Spleen (tissue), 7 donors: ENCODE measurements at regions not wholly inside any gene's neighbourhood (a gene's known extent, or its start where the extent isn't known, plus 50 kb on each side); places are given as distances from the start of the nearest gene placed in this dataset.

ENCODE experiments used
- POLR2A ChIP-seq, 3 donors: fragments of 450-650 bp; IDR thresholded peaks; one replicate each; pipeline ENCODE4 v1.5.1; 2017; ENCODE audit warnings: antibody characterized with exemption in 3 of 3, mild to moderate bottlenecking in 1 of 3
- POLR2AphosphoS5 ChIP-seq, 3 donors: sonication (generic); formaldehyde crosslinking; IDR thresholded peaks; one replicate each; pipeline ENCODE4 v1.5.1; 2017; ENCODE audit warnings: antibody characterized with exemption in 3 of 3
- TF ChIP-seq, protein P1 (sequence below), 11 experiments: fragments of 200-600 bp in 7 of 11; fragments of 450-650 bp in 4 of 11; sonication (generic) in 4 of 11; IDR thresholded peaks in 8 of 11; conservative IDR thresholded peaks in 3 of 11; 1 replicate in 7 of 11; 2 replicates in 4 of 11; pipeline versions ENCODE4 v1.4.0 to v1.8.0; 2016 to 2021; ENCODE audit warnings: antibody characterized with exemption in 11 of 11, inconsistent platforms in 4 of 11, mild to moderate bottlenecking in 1 of 11
- donor health status: DM: no; HTN: no; CAD: no; lungs with moderate emphysema.
- donor health status: DM: no; HTN: no; CAD: no.
- donor health status: DM: no; HTN: no; CAD: no.

DNA sequence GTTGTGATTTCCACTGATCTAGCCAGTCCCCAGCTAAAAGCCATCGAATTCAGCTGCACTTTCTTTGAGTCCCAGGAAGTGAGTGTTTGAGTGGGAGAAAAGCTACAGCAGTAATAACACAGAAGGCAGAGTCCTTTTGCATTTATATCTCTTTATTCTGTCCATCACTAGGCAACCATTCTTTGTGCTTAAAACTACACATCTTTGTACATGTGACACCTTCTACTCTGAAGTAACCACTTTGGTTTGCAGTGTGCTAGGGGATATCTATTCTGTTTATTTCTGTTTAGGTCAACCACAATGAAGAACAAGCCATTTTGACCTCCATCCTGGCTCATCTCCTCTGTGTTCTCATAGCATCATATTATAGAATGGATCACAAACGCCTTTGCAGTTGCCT is 226.0 kb upstream of the SERP2 start:
- TF ChIP-seq, protein P1, sequence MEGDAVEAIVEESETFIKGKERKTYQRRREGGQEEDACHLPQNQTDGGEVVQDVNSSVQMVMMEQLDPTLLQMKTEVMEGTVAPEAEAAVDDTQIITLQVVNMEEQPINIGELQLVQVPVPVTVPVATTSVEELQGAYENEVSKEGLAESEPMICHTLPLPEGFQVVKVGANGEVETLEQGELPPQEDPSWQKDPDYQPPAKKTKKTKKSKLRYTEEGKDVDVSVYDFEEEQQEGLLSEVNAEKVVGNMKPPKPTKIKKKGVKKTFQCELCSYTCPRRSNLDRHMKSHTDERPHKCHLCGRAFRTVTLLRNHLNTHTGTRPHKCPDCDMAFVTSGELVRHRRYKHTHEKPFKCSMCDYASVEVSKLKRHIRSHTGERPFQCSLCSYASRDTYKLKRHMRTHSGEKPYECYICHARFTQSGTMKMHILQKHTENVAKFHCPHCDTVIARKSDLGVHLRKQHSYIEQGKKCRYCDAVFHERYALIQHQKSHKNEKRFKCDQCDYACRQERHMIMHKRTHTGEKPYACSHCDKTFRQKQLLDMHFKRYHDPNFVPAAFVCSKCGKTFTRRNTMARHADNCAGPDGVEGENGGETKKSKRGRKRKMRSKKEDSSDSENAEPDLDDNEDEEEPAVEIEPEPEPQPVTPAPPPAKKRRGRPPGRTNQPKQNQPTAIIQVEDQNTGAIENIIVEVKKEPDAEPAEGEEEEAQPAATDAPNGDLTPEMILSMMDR (IDR thresholded peaks at IDR 0.05 in 8 of 11, conservative IDR thresholded peaks at IDR 0.05 in 3 of 11): no peak
- no peak for TF ChIP-seq POLR2AphosphoS5 (IDR thresholded peaks at IDR 0.05)
- TF ChIP-seq POLR2A (IDR thresholded peaks at IDR 0.05): no peak
